Adrenal gland (tissue), 5 donors: ENCODE measurements at regions not wholly inside any gene's neighbourhood (a gene's known extent, or its start where the extent isn't known, plus 50 kb on each side); places are given as distances from the start of the nearest gene placed in this dataset.

Experiments used
- POLR2A ChIP-seq, 2 donors: fragments of 450-650 bp; IDR thresholded peaks; one replicate each; pipeline ENCODE4 v1.6.1; 2017; ENCODE audit warnings: antibody characterized with exemption in 2 of 2, mild to moderate bottlenecking in 2 of 2, moderate library complexity in 1 of 2
- TF ChIP-seq, protein P1 (sequence below), 6 experiments: fragments of 450-650 bp in 4 of 6; fragments of 200-600 bp in 2 of 6; sonication (generic) in 1 of 6; IDR thresholded peaks; 1 replicate in 5 of 6; 2 replicates in 1 of 6; pipeline versions ENCODE4 v1.5.1 to v1.8.0; 2016 to 2021; ENCODE audit warnings: antibody characterized with exemption in 6 of 6, mild to moderate bottlenecking in 2 of 6, moderate library complexity in 1 of 6
- donor health status: DM: no; HTN: no; CAD: no.

DNA sequence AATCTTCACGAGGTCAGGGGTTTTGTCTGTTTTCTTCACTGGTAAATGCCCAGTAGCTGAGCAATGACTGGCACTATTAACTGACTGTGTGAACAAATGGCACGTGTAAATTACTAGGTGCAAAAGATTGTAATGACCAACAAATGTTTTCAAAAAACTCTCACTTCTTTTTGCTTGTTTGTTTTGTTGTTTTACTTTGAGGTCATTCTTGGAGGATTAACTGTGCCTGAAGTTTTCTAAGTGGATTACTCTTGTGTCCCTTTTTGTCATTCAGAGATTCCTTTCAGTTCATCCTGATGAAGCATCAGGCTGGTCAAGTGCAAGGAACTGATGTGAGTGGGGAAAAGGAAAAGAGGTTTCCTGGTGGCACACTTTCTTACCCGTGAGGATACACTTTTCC is 74.4 kb upstream of the PPP1R3C start:
- TF ChIP-seq, protein P1, sequence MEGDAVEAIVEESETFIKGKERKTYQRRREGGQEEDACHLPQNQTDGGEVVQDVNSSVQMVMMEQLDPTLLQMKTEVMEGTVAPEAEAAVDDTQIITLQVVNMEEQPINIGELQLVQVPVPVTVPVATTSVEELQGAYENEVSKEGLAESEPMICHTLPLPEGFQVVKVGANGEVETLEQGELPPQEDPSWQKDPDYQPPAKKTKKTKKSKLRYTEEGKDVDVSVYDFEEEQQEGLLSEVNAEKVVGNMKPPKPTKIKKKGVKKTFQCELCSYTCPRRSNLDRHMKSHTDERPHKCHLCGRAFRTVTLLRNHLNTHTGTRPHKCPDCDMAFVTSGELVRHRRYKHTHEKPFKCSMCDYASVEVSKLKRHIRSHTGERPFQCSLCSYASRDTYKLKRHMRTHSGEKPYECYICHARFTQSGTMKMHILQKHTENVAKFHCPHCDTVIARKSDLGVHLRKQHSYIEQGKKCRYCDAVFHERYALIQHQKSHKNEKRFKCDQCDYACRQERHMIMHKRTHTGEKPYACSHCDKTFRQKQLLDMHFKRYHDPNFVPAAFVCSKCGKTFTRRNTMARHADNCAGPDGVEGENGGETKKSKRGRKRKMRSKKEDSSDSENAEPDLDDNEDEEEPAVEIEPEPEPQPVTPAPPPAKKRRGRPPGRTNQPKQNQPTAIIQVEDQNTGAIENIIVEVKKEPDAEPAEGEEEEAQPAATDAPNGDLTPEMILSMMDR (IDR thresholded peaks at IDR 0.05), result no peak
- no peak for TF ChIP-seq POLR2A (IDR thresholded peaks at IDR 0.05)
